HG02981 (cell line): ENCODE measurements at regions not wholly inside any gene's neighbourhood (a gene's known extent, or its start where the extent isn't known, plus 50 kb on each side); places are given as distances from the start of the nearest gene placed in this dataset.

ENCODE experiments used
- ATAC-seq: cut with Tn5 transposase; IDR thresholded peaks from one replicate; pipeline ENCODE4 v1.9.1; 2021; ENCODE audit warnings: mild to moderate bottlenecking, moderate library complexity; ENCODE audit not compliant: unreplicated experiment

DNA sequence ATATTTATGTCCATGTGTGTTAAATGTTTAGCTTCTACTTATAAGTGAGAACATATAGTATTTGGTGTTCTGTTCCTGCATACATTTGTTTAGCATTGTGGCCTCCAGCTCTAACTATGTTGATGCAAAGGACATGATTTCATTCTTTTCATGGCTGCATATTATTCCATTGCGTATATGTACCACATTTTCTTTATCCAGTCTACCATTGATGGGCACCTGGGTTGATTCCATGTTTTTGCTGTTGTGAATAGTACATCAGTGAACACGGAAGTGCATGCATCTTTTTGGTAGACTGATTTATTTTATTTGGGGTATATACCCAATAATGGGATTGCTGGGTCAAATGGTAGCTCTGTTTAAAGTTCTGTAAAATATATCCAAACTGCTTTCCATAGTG is 359.0 kb downstream of the SLCO4C1 start:
- no peak for ATAC-seq

DNA sequence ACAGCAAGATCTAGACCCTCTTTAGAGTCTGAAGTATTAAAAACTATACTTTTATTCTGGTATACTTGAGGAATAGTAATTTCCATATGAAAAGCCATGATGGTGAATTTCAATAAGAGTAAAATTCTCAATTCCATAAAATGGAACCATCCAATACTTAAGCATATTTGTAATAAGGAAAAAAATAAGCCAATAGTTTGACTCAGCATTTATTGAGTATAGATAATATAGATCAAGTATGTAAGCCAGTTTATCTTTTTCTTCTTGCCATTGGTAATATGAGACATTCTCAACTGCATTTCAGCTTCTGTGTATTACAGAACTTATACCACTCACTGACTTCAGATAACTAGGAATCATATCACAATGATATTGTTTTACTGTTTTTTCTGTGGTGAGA is 361.0 kb downstream of the SLCO4C1 start:
- no peak for ATAC-seq

DNA sequence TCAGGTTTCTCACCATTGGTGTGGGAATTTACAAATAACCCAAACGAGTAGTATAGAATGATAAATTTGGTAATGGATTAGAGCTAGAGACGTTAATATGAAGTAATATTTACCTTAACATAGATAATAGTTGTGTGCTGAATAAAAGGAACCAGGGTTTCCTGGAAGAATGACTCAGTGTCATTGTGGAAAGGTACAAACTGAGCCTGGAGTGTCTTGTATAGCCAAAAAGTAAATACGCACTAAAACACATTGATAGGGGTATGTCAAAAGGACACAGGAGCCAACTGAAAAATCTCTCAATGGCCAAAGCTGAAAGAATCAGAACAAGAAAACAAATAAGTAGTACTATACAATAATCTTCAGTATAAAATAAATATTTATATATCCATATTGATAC is 363.5 kb downstream of the SLCO4C1 start:
- no peak for ATAC-seq

DNA sequence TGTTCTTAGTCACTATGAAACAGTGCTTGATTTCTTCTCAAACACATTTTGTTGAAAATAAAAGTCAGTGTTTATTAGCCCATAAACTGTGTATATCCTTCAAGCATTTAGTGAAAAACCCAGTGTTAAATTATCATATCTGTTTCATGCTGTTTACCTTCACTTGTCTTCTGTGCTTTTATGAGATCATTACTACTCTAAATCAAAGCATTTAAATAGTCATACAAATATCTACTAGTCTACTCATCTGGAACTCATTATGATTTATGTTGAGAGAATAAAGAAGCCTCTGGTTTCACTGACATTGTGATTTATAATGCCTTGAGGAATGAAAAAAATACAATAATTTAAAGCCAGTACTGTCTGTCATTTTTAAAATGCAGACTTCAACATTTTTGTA is 366.5 kb downstream of the SLCO4C1 start:
- no peak for ATAC-seq

DNA sequence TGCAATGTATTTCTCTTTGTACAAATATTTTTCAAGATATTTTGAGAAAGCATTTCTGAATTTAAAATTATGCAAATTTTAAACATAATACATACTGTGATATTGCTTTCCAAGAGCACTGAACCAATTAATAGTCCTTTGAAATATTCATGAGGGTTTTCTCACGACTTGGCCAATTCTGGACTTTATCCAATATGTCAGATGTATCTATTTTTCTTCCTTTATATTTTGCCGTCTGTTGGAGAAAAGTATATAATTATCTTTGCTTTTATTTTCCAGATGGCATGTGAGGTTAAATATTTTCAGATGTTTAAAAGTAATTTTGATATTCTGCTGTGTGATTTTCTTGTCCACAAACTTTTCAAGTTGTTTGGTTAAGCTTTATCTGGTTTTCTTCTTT is 378.9 kb downstream of the SLCO4C1 start:
- ATAC-seq = no peak

DNA sequence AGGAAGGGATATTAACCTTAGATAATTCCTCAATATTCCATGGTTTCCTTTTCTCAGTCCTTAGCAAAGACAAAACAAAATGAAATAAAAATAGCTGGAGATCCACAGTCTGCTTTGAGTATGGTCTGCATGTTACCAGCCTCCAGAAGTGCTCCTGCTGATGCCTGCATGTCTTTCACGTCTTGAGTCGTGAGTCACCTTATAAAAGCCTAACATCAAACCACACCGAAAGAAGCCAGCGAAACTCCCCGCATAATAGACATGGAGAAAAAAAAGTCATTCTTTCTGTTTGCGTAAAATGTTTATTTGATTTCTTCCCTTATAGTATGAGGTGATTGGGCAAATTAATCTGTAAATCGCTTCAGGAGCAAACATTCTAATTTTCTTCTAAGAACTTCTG is 380.5 kb downstream of the SLCO4C1 start:
- ATAC-seq = no peak

DNA sequence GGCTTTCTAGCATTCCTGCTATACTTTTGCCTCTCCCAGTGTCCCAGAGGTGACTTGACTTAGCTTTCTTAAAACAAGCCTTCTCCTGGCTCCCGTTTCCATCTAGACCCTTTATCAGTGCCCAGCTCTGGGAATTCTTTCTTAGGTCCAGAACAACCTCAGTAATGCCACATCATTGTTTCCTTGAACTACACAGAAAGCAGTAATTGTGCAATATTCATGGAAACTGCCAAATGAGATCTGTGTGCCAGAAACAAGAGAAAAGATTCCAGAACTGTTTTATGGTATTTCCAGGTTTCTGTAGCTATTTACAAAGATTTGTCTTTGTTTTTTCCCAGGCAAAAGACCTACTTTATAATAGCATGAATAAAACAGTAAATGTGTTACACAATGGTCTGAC is 391.3 kb downstream of the SLCO4C1 start:
- no peak for ATAC-seq

DNA sequence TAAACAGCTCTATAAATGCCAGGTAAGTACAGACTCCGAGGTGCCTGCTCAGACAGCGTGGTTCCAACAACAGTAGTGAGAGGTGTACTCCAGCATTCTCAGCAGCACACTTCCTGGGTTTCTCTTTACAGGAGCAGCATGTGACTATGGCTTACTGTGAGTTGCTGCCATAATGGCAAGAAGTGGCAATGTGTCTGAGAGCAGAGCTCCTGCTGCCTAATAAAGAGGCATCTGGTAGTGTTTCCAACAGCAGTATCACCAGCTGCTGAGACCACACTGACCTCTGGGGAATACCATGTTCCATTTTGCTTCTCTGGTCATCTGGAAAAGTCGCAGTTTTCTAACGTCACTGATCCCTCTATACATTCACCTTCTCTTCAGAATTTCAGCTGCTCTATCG is 398.2 kb downstream of the SLCO4C1 start:
- no peak for ATAC-seq

DNA sequence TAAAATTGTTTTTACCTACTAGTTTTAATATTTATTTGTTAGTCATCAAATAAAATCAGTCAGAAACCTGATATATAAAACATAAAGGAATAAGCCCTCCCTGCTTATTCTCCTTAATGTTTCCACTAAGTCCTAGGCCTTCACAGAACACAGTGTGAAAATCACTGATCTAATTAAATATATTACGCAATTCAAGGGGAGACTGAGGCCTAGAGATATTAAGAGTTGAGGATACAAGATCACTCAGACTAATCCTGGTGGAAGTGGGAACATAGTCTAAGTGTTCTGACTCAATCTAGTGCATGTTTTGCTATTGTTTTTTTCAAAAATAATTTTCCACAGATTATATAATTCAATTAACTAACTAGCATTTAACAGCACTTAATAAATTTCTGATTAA is 401.1 kb downstream of the SLCO4C1 start:
- ATAC-seq = no peak

DNA sequence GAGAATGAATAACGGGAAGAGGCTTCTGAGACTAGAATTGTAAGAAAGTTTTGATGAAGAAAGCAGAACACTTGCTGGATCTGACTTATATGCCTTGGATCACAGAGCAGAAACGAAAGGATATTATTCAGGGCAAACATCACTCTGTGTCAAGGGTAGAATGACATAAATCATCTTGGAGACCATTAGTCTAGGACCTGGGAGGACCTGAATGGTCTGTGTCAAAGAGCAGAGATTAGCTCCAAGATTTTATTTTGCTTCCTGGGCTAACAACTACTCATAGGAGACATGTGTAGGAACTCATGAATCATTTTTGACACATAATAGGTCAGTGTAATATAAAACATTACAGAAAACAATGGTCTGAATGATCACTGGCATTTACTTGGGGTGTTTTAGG is 417.9 kb downstream of the SLCO4C1 start:
- no peak for ATAC-seq

DNA sequence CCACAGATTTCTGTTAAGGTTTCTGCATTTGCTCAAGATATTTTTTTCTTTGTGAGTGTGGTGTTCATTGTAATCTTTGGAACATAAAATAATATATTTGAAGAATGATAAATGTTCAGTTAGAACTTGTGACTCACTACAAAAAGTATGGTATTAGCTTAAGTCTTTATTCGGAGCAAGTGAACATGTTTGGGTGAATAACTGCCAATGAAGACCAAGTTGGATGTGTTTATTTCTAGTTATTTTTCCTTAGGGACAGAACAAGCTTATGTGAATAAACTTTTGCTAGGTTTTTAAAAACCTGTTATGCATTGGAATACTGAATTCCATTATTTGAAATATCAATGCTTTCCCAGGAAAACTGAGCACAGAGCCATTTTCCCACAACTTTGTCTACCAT is 418.6 kb downstream of the SLCO4C1 start:
- ATAC-seq = no peak

DNA sequence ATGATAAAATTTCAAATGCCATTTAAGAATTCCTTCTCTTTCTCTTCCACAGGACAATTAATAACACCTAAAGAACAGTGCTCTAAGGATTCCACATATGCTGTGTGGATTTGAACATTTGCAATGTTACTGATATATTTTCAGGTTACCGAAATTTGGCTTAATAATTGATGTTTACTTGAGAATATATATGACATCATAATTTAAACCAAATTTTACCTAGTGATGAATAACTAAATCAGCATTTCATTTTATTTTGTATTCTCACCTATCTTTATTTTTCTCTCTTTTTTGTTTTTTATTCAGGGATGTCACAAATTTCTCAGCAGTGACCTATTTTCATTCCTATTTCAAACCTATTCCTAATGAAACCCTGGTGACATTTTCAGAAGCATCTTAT is 429.6 kb downstream of the SLCO4C1 start:
- no peak for ATAC-seq

DNA sequence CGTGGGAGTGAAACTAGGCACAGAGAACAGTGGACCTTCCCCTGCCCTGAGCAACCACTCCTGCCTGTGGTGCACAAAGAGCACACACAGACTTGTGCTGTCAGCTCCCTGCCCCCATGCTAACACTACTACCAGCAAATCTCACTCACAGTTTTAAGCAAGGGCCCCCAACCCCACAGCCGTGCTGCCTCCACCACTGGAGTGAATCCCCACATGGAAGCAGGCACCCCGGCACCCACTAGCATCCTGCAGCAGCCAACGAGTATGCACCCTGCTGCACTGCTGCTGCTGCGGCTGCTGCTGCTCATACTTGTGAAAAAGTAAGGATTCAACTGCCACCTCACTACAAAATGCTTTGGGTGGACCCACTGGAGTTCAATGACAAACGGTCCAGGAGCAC is 435.5 kb downstream of the SLCO4C1 start:
- ATAC-seq = no peak

DNA sequence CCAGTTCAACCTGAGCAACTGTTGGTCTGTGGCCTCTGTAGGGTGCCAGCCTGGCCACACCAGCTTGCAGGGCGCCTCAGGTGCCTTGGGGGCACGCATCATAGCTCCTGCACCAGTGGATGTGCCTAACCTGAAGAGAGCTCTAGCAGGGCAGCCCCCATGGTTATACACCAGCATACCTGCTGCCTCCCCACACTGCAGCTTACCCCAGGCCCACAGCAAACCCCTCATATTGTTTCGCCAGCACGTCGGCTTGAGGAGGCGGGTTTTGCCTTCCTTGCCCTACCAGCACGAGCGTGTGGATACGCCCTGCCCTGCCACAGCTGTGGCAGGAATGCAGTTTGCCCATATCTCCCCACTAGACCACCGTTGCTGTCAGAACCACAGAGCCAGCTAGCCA is 435.9 kb downstream of the SLCO4C1 start:
- no peak for ATAC-seq

DNA sequence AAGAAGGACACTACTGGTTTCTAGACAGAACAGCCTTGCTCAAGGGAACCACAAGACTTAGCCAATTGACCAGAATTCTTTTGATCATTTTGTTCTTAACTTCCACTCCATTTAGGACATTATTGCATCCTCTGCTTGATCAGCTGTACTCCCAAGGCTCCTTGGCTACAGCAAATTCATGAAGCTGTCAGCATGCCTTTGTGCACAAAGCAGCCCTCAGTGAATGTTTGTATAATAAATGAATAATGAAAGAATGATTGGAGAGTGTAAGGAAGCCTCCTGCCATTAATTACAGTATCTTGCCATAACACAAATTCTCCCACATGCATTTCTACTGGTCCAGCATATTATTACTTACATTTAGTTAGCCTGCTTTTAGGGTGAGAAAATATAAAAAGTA is 449.6 kb downstream of the SLCO4C1 start:
- no peak for ATAC-seq

DNA sequence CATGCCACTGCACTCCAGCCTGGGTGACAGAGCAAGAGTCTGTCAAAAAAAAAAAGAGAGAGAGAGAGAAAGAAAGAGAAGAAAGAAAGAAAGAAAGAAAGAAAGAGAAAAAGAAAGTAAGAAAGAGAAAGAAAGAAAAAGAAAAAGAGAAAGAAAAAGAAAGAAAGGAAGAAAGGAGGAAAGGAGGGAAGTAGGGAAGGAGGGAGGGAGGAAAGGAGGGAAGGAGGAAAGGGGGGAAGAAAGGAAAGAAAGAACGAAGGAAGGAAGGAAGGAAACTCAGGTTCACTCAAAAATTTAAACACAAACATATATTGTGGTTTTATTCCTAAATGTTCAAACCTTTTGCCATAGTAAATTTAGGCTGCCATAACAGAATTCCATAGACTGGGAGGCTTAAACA is 453.0 kb downstream of the SLCO4C1 start:
- ATAC-seq = no peak

DNA sequence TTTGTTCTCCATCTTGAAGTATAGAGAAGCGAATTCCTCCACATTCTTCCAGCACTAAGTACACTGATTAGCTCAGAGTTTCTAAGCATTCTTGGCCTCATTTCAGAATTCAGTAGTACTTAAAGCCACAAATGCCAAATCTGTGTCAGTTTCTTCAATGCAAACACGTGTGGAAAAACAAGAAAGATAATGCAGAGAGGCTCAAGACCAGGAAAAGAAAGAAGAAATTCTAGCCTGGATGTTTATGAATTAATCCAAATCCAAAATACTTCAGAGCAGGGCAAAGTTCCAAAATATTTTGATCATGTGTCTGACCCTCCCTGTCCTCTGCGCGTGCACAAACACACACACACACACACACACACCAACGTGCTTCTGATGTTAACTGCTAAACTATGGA is 457.6 kb downstream of the SLCO4C1 start:
- ATAC-seq = no peak

DNA sequence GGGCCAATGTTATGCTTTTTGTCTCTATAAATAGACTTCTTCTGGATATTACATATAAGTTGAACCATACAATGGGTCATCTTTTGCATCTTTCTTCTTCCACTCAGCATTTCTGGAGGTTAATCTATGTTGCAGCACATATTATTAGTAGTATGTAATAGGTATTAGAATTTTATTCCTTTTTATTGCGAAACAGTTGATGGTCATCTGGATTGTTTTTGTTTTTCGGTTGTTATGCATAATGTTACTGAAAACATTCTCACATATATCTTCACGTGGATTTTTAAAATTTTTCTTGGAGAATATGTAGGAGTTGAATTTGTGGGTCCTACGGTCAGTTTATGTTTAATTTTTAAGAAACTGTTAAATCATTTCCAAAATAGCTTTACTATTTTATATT is 466.8 kb downstream of the SLCO4C1 start:
- ATAC-seq = no peak

DNA sequence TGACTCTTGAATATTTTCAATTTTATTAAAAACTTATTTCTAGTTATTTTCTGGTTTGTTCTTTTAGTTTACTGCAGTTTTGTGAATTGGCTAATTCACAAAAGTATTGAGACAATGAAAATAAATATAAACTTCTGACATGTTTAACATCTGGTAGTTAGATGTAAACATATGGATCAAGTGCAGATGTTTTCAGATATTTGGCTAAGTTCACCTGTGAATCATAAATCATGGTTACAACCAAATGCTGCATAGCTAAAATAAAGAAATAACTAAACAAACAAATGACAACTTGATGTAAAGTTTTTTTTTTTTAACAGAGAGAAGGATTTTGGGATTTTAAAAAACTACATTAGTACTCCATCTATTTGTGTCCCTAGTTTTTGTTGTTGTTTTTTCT is 484.6 kb downstream of the SLCO4C1 start:
- no peak for ATAC-seq

DNA sequence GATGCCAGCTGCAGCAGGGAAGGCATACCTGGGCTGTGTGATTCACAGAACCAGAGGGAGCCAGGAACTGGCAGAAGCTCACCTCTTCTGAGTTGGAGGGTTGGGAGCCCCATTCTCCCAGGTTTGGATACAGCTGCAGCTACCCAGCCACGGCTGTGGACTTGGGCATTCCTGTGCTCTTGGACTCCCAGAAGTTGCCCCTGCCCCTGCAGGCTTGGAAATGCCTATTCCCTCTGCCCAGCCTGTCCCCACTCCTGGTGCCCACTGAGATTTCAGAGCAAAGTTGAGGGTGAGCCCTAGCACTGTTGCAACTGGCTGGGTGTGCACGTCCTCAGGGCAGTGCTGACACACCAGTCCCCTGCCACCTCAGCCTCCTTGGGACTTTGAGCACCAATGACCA is 489.7 kb downstream of the SLCO4C1 start:
- ATAC-seq = no peak

DNA sequence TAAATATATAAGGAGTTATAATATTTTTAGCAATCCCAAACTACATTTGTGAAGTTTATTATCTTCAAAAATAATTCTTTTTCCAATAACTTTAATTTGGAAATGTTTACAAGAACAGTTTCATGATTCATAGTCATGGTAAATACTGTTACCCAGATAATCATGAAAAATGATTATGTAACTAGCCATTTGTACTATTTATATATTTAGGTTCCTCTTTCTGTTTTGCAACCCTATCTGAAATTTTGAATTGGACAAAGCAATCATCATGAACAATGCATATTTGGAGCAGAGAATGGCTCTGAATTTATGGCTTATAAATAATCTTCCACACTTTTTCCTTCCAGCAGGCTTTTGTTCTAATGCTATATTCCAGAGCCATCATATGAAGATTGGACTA is 499.7 kb downstream of the SLCO4C1 start:
- no peak for ATAC-seq

DNA sequence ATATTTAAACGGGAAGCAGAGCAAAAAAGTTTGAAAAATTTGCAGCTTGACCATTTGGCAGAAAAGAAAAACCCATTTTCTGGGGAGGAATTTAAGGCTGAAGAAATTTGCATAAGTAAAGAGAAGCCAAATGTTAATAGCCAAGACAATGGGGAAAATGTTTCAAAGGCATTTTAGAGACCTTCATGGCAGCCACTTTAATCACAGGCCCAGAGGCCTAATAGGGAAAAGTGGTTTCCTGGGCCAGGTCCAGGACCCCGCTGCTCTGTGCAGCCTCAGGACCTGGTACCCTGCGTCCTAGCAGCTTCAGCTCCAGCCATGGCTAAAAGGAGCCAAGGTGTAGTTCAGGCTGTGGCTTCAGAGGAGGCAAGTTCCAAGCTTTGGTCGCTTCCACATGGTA is 507.3 kb downstream of the SLCO4C1 start:
- no peak for ATAC-seq

DNA sequence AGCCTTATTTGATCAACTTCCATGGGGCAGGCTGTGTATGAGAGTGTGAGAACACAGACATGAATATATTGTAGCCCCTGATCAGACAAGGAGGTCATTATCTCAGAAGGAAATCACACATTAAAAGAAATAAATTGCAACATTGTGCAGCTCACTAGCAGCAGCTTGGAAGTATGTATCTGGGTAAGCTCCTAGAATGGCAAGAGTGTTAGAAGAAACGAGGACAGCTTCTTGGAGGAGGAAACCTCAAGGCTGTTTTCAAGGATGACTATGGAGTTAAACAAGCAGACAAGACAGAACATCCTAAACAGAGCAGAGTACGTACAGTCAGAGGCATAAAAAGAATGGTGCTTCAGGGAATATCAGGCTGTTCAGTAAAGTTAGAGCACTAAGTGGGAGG is 511.0 kb downstream of the SLCO4C1 start:
- ATAC-seq = no peak
